DOHH2 (cell line): ENCODE measurements at regions not wholly inside any gene's neighbourhood (a gene's known extent, or its start where the extent isn't known, plus 50 kb on each side); places are given as distances from the start of the nearest gene placed in this dataset.

Source experiments
- H3F3A ChIP-seq: fragments of 200-600 bp; sonication (generic), shearing (Covaris generic); 2 replicates; pipeline ENCODE4 v1.6.0; 2016; ENCODE audit warnings: antibody characterized with exemption, mild to moderate bottlenecking; ENCODE audit not compliant: control insufficient read depth, insufficient read depth
- H3K27ac ChIP-seq: fragments of 200-600 bp; sonication (generic); 2 replicates; pipeline ENCODE4 v1.5.1; 2014; ENCODE audit warnings: low read depth, mild to moderate bottlenecking, low read length, moderate library complexity
- H3K27me3 ChIP-seq: fragments of 200-600 bp; sonication (generic); 2 replicates; pipeline ENCODE4 v1.6.1; 2014; ENCODE audit warnings: mild to moderate bottlenecking, low read length, mixed read lengths; ENCODE audit not compliant: control insufficient read depth
- H3K36me3 ChIP-seq: fragments of 200-600 bp; sonication (generic); 2 replicates; pipeline ENCODE4 v1.6.1; 2014; ENCODE audit warnings: mild to moderate bottlenecking, low read length, moderate library complexity, mixed read lengths; ENCODE audit not compliant: control insufficient read depth
- H3K4me1 ChIP-seq: fragments of 200-600 bp; sonication (generic); 2 replicates; pipeline ENCODE4 v1.6.1; 2014; ENCODE audit warnings: mild to moderate bottlenecking, low read length, mixed read lengths; ENCODE audit not compliant: control insufficient read depth
- H3K4me2 ChIP-seq: fragments of 200-600 bp; sonication (generic); 2 replicates; pipeline ENCODE4 v1.6.0; 2014; ENCODE audit warnings: mild to moderate bottlenecking, low read length, moderate library complexity
- H3K4me3 ChIP-seq: fragments of 200-600 bp; sonication (generic); 2 replicates; pipeline ENCODE4 v1.5.1; 2014; ENCODE audit warnings: mild to moderate bottlenecking, low read length, mixed read lengths
- H3K79me2 ChIP-seq: fragments of 200-600 bp; sonication (generic); 2 replicates; pipeline ENCODE4 v1.6.1; 2014; ENCODE audit warnings: mild to moderate bottlenecking, low read length, mixed read lengths; ENCODE audit not compliant: control insufficient read depth
- H3K9me2 ChIP-seq: fragments of 200-600 bp; sonication (generic); replicated peaks from 2 replicates; pipeline ENCODE4 v1.6.1; 2014; ENCODE audit warnings: mild to moderate bottlenecking, low read length, mixed read lengths; ENCODE audit not compliant: control insufficient read depth
- H3K9me3 ChIP-seq: fragments of 200-600 bp; sonication (generic); 2 replicates; pipeline ENCODE4 v1.6.1; 2014; ENCODE audit warnings: antibody characterized with exemption, low read length, mixed read lengths; ENCODE audit not compliant: control insufficient read depth, insufficient read depth
- H4K20me1 ChIP-seq: fragments of 200-600 bp; sonication (generic); 2 replicates; pipeline ENCODE4 v1.6.0; 2014; ENCODE audit warnings: low read depth, mild to moderate bottlenecking, antibody characterized with exemption, low read length, moderate library complexity; ENCODE audit not compliant: control insufficient read depth, insufficient read depth
- CTCF ChIP-seq: fragments of 200-600 bp; sonication (generic); IDR thresholded peaks from one replicate; pipeline ENCODE4 v1.5.1; 2014; ENCODE audit warnings: antibody characterized with exemption, mild to moderate bottlenecking, low read depth, low read length; ENCODE audit not compliant: poor library complexity, severe bottlenecking
- EZH2phosphoT487 ChIP-seq: fragments of 200-600 bp; sonication (generic); IDR thresholded peaks from 2 replicates; pipeline ENCODE4 v1.6.1; 2017; ENCODE audit warnings: borderline replicate concordance, mild to moderate bottlenecking, antibody characterized with exemption, low read length, moderate library complexity, mixed read lengths

GRCh38 chr3:150072576-150072975 is 101.9 kb upstream of the PFN2 start:
- no peaks in the 10 kb centered on the region for H3K79me2 ChIP-seq
- no peaks in the 10 kb centered on the region for H3K4me1 ChIP-seq
- H3K9me3 ChIP-seq: no peaks in the 10 kb centered on the region
- H4K20me1 ChIP-seq: no peaks in the 10 kb centered on the region
- TF ChIP-seq CTCF (no peak), EZH2phosphoT487 (no peak)
- no peak overlapping the region for H3K27ac ChIP-seq
- no peak overlapping the region for H3K4me2 ChIP-seq
- H3K9me2 ChIP-seq: no peaks in the 10 kb centered on the region
- H3F3A ChIP-seq: no peaks in the 10 kb centered on the region
- peaks cover 9% of the 10 kb centered on the region; the same call in 1 of the 2 replicates for H3K27me3 ChIP-seq
- H3K4me3 ChIP-seq: no peak overlapping the region
- H3K36me3 ChIP-seq: no peaks in the 10 kb centered on the region

- H3K36me3 ChIP-seq: no peaks in the 10 kb centered on the region
- H3K79me2 ChIP-seq: no peaks in the 10 kb centered on the region
- no peak overlapping the region for H3K4me3 ChIP-seq
- H4K20me1 ChIP-seq: no peaks in the 10 kb centered on the region
- TF ChIP-seq CTCF (no peak), EZH2phosphoT487 (no peak)
- no peak overlapping the region for H3K27ac ChIP-seq
- no peak overlapping the region for H3K4me2 ChIP-seq
- H3K27me3 ChIP-seq: peaks cover 9% of the 10 kb centered on the region
- H3F3A ChIP-seq: no peaks in the 10 kb centered on the region
- no peaks in the 10 kb centered on the region for H3K9me2 ChIP-seq
- no peaks in the 10 kb centered on the region for H3K9me3 ChIP-seq
- no peaks in the 10 kb centered on the region for H3K4me1 ChIP-seq
These were observed 99.6 kb upstream of the PFN2 start for GRCh38 chr3:150070271-150070670.

- no peak for TF ChIP-seq CTCF
- TF ChIP-seq EZH2phosphoT487: no peak
- Histone ChIP-seq H3K36me3 (no peaks in the 10 kb centered on the region), H3K79me2 (no peaks in the 10 kb centered on the region), H3K4me1 (no peaks in the 10 kb centered on the region), H3K9me2 (no peaks in the 10 kb centered on the region), H3K4me2 (no peak overlapping the region), H4K20me1 (no peaks in the 10 kb centered on the region), H3F3A (no peaks in the 10 kb centered on the region), H3K4me3 (no peak overlapping the region), H3K27ac (no peak overlapping the region), H3K27me3 (peaks cover 9% of the 10 kb centered on the region), H3K9me3 (no peaks in the 10 kb centered on the region)
These were observed 98.9 kb upstream of the PFN2 start for GRCh38 chr3:150069633-150070032.

- no peak overlapping the region for H3K4me2 ChIP-seq
- no peaks in the 10 kb centered on the region for H3K9me2 ChIP-seq
- H3K4me1 ChIP-seq: no peaks in the 10 kb centered on the region
- H4K20me1 ChIP-seq: no peaks in the 10 kb centered on the region
- no peaks in the 10 kb centered on the region for H3K9me3 ChIP-seq
- no peaks in the 10 kb centered on the region for H3K79me2 ChIP-seq
- H3K4me3 ChIP-seq: no peak overlapping the region
- TF ChIP-seq EZH2phosphoT487: no peak
- no peak for TF ChIP-seq CTCF
- H3K27ac ChIP-seq: no peak overlapping the region
- H3K27me3 ChIP-seq: peaks cover 9% of the 10 kb centered on the region
- no peaks in the 10 kb centered on the region for H3F3A ChIP-seq
- H3K36me3 ChIP-seq: no peaks in the 10 kb centered on the region
These were observed 98.4 kb upstream of the PFN2 start for GRCh38 chr3:150069154-150069527.
